AG09319 (cell line): ENCODE measurements at regions not wholly inside any gene's neighbourhood (a gene's known extent, or its start where the extent isn't known, plus 50 kb on each side); places are given as distances from the start of the nearest gene placed in this dataset.

ENCODE experiments used
- DNase-seq: peaks from one replicate; pipeline ENCODE4 v3.0.0-alpha.2; 2010; ENCODE audit warnings: low read depth; ENCODE audit errors: extremely low read depth
- TF ChIP-seq, protein P1 (sequence below): IDR thresholded peaks from 2 replicates; pipeline ENCODE4 v1.5.1; 2011; ENCODE audit warnings: low read depth, mild to moderate bottlenecking, inconsistent platforms, low read length, moderate library complexity

DNA sequence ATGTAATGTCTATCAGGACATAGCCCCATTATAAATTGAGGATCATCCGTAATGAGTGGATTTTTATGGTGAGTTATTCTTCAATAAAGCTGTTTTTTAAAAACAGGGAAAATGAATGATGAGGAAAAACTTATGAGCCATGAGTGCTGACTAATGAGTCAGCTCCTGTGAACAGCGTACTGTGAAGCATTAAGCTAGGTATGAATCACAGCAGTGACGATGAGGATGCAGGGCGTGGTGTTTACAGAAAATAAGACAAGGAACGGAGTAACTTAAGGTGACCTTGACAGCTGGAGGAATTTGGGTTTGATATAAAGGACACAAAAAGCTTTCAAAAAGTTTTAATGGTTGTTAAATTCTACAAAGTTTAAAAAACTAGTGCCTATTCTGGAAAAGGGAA, 96.3 kb downstream of the FOXF2 start:
- DNase-seq, result peak; percentile 49
- TF ChIP-seq, protein P1, sequence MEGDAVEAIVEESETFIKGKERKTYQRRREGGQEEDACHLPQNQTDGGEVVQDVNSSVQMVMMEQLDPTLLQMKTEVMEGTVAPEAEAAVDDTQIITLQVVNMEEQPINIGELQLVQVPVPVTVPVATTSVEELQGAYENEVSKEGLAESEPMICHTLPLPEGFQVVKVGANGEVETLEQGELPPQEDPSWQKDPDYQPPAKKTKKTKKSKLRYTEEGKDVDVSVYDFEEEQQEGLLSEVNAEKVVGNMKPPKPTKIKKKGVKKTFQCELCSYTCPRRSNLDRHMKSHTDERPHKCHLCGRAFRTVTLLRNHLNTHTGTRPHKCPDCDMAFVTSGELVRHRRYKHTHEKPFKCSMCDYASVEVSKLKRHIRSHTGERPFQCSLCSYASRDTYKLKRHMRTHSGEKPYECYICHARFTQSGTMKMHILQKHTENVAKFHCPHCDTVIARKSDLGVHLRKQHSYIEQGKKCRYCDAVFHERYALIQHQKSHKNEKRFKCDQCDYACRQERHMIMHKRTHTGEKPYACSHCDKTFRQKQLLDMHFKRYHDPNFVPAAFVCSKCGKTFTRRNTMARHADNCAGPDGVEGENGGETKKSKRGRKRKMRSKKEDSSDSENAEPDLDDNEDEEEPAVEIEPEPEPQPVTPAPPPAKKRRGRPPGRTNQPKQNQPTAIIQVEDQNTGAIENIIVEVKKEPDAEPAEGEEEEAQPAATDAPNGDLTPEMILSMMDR, result no peak

DNA sequence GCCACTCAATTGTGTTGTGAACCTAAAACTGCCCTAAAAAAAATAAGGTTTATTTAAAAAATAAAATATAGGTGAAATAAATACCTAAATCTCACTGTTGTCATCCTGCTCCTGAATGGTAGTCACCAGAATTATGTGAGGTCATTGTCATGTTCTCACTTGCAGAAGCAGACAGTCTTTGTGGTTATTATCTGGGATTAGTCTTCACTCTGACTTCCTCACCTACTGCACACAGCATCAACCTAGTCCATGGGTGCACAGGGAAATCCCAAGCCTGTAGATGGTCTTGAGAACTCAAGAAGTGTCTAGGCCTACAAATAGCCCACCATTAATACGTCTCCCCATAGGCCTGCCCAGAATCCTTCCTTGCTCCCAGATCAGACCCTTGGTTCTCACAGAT, 97.0 kb downstream of the FOXF2 start:
- TF ChIP-seq, protein P1, result no peak

DNA sequence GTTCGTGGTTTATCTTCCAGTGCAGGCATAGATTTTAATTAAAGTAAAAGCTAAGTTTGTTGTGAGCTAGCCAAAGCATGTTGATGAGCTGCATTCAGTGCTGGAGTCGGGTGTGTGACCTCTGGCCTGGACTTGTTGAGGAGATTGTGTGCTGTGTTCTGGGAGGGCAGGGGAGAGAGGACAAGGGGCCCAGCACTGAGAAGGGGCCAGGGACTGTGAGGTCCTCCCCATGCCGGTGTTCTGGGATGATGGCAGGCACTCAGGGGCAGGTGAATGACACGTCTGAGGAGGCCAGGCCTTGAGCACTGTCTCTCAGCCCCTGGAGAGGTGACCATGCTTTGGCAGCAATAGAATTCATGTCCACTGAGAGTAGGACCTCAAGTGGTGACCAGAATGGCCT, 97.9 kb downstream of the FOXF2 start:
- no peak for DNase-seq
- TF ChIP-seq, protein P1, result no peak

More for the DNA sequence above, 97.0 kb downstream of the FOXF2 start:
- no peak for DNase-seq

DNA sequence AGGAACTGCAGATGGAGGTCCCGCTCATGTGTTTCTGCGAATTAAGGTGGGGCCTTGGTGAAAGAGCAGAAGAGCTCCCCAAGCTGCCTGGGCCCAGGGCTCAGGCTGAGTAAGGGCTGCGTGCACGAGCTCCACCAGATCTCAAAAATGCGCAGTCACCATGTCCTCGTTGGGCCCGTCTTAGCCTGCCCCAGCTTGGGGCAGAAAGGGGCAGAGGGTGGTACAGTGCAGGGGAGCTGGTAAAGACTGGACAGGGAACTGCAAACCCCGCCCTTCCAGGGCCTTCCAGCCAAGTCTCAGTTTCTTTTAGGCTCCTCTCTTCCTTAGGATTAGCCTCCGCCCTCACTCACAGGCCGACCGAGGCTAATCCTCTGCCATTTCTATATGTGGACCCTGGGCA, 101.6 kb downstream of the FOXF2 start:
- TF ChIP-seq, protein P1, result no peak
- no peak for DNase-seq

DNA sequence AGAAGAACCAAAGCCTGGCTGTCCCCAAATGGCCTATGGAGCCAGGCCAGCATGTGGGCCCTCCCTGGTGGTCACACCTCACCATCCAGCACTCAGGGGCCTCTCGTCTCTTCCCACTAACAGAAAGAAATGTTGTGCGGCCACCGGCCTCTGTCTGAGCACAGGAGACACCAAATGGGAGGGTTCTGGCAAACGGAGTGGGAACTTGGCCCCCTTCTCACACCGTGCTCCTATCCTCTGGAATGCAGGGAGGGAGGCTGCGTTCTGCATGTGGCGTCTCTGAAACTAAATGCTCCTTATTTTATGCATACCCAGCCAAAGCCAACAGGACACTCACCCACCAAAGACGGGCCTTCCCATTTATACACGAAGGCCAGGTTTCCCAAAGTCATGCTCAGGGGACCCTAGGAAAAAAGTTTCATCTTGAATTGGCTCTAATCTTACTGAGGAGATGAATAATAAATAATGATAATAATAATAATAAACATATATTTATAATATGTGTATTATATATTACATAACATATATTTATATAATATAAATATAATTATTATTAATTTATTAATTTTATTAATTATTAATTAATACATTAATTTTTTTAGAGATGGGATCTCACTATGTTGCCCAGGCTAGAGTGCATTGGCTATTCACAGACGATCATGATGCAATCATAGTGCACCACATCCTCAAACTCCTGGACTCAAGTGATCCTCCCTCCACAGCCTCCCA, 102.4 kb downstream of the FOXF2 start:
- no peak for DNase-seq
- TF ChIP-seq, protein P1, result no peak

DNA sequence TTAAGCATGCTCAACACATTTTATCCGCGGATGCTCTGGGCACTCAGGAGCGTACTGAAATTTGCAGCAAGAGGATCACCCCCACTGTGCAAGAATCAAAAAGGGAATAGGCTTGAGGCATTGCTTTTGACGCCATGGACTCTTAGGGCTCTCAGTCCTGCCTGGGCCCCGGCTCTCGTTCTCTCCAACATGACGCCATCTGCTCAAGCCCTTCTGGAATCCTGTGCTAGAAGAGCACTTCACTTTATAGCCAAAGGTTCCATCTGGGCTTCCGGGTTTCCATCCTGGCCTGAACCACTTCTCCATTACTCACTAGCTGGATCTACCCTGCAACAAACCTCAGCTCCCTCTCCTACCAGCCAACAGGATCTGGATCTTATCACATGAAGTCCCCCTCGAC, 105.3 kb downstream of the FOXF2 start:
- TF ChIP-seq, protein P1, result no peak
- DNase-seq, result no peak

DNA sequence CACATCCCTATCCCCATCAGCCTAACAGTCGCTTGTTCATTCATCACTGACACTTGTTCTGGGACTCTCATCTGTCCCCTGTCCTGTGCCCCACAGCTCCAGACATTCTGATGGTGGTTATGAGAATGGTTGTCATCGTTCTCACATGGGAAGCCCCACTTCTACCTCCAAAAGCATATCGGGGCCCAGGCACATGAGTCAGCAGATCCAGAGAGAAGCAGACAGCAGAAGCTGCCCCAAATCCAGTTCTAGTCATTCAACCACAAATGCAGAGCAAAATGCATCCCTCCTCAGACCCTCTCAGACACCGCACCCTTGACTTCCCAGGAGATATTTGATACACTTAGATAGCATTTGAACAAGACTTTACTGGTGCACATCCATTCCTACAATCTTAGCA, 106.0 kb downstream of the FOXF2 start:
- TF ChIP-seq, protein P1, result no peak
- DNase-seq, result no peak
